ENCODE measurements at regions not wholly inside any gene's neighbourhood (a gene's known extent, or its start where the extent isn't known, plus 50 kb on each side); places are given as distances from the start of the nearest gene placed in this dataset.

DNA sequence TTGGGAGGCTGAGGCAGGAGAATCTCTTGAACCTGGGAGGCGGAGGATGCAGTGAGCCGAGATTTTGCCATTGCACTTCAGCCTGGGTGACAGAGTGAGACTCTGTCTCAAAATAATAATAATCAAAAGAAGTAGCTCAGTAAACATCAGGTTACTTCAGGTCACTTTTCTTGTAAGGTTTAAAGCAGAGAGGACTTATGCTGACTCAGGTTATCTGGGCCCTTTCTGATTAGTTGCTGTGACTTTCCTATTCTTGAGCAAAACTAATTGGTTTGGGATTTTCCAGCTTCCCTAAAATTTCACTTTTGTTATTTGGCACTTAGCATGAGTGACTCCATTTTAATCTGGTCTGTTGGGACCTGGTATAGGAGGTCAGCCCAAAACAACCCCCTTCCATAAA is 812.9 kb downstream of the NLGN4X start:
- WGBS, 2 experiments (ENCODE audit: extremely low coverage in 2 of 2, insufficient read length in 1 of 2): 20% methylated on average over 1 of the region's 2 CpGs; no CpG with 5 or more reads in 1 of the 2 experiments
- Histone ChIP-seq H4K5ac (ENCODE audit: low read depth, low read length) (no peak overlapping the region), H2AK5ac (ENCODE audit: low read depth, low read length) (no peak overlapping the region), H2AK9ac (replicated peaks; ENCODE audit: low read depth, low read length, poor library complexity) (no peak overlapping the region), H2BK120ac (ENCODE audit: low read depth, low read length) (no peak overlapping the region), H4K8ac (ENCODE audit: low read depth in 2 of 2, low read length in 2 of 2) (no peak overlapping the region), H3K56ac (ENCODE audit: extremely low read depth, insufficient read depth, low read length) (no peak overlapping the region), H3K79me1 (ENCODE audit: low read depth in 1 of 2, low read length in 2 of 2) (no peaks in the 10 kb centered on the region), H3K27me3 (ENCODE audit: control insufficient read depth, insufficient read depth, low read length) (no peaks in the 10 kb centered on the region), H3K4ac (ENCODE audit: low read depth, low read length) (no peak overlapping the region), H2BK15ac (ENCODE audit: low read depth, low read length) (no peak overlapping the region), H2BK20ac (ENCODE audit: low read depth, low read length) (no peak overlapping the region), H3K4me2 (ENCODE audit: low read depth, low read length) (no peak overlapping the region), H3K27ac (ENCODE audit: insufficient read depth, low read length) (no peak overlapping the region), H3K4me1 (ENCODE audit: control insufficient read depth, insufficient read depth, low read length) (no peaks in the 10 kb centered on the region), H3K4me3 (ENCODE audit: insufficient read depth, low read depth, low read length) (no peak overlapping the region), H2AFZ (replicated peaks; ENCODE audit: low read length, poor library complexity) (no peak overlapping the region), H4K20me1 (ENCODE audit: insufficient read depth, low read length) (no peaks in the 10 kb centered on the region), H3K9me3 (ENCODE audit: control insufficient read depth, insufficient read depth, low read length) (0 out of 2 replicates have a peak, but pooled peaks cover 3% of the 10 kb centered on the region), H3K9ac (ENCODE audit: low read depth, low read length) (no peak overlapping the region), H3K36me3 (ENCODE audit: control insufficient read depth, insufficient read depth, low read length) (no peaks in the 10 kb centered on the region), H2BK5ac (ENCODE audit: low read depth, low read length, poor library complexity, severe bottlenecking) (no peak overlapping the region), H3K14ac (replicated peaks; ENCODE audit: low read depth, low read length) (no peak overlapping the region), H3K23ac (ENCODE audit: low read depth, low read length) (no peak overlapping the region), H3K9me1 (ENCODE audit: insufficient read depth, low read length) (no peaks in the 10 kb centered on the region), H4K91ac (ENCODE audit: insufficient read depth, low read depth, low read length) (no peak overlapping the region), H3K18ac (ENCODE audit: low read depth, low read length) (no peak overlapping the region)
- TF ChIP-seq CHD1 (IDR thresholded peaks at IDR 0.05; ENCODE audit: low read depth, low read length) (no peak), POLR2A (IDR thresholded peaks at IDR 0.05; ENCODE audit: low read depth, low read length) (no peak), FOS (IDR thresholded peaks at IDR 0.05; ENCODE audit: low read depth, low read length) (no peak), MAFK (IDR thresholded peaks at IDR 0.05; ENCODE audit: low read depth, low read length) (peak; percentile 77), RFX5 (IDR thresholded peaks at IDR 0.05; ENCODE audit: low read depth, low read length) (no peak)
- in situ Hi-C loops (cut with MboI; ENCODE audit: low sequenced_read_pairs): no loop called here
- BruUV-seq (replicated peaks): no TSS peak
- dilution Hi-C loops (cut with HindIII; ENCODE audit: low sequenced_read_pairs, unreplicated experiment): no loop called here
- intact Hi-C loops (cut with micrococcal nuclease): no loop called here
- CTCF ChIA-PET: no interaction called here
- POLR2A ChIA-PET (ENCODE audit: unreplicated experiment): no interaction called here
- DNase-seq: no peak
- no peak for ATAC-seq (ENCODE audit: low read depth)

All from IMR-90 (cell line).